ENCODE measurements at regions not wholly inside any gene's neighbourhood (a gene's known extent, or its start where the extent isn't known, plus 50 kb on each side); places are given as distances from the start of the nearest gene placed in this dataset.

DNA sequence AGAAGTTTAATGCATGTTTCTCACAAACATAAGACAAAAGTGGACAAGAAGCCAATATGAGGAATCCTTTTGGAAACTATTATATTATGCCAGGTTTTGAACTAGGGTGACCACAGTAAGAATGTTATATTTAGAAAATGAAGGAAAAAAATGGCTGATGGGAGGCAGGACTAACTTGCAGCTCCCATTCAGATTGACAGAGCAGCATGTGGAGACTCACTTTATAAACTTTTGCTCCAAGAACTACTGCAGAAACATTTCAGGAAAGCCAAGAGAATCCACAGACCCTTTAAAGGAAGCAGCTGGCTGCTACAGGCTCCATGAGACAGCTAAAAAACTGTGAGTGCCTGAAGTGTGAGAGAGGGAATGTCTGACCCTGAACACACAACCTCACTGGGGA lies 738.6 kb upstream of the GRIA3 start:
- TF ChIP-seq POLR2A (IDR thresholded peaks at IDR 0.05): no peak
- TF ChIP-seq, protein P1, sequence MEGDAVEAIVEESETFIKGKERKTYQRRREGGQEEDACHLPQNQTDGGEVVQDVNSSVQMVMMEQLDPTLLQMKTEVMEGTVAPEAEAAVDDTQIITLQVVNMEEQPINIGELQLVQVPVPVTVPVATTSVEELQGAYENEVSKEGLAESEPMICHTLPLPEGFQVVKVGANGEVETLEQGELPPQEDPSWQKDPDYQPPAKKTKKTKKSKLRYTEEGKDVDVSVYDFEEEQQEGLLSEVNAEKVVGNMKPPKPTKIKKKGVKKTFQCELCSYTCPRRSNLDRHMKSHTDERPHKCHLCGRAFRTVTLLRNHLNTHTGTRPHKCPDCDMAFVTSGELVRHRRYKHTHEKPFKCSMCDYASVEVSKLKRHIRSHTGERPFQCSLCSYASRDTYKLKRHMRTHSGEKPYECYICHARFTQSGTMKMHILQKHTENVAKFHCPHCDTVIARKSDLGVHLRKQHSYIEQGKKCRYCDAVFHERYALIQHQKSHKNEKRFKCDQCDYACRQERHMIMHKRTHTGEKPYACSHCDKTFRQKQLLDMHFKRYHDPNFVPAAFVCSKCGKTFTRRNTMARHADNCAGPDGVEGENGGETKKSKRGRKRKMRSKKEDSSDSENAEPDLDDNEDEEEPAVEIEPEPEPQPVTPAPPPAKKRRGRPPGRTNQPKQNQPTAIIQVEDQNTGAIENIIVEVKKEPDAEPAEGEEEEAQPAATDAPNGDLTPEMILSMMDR (IDR thresholded peaks at IDR 0.05): no peak
